ENCODE measurements at regions not wholly inside any gene's neighbourhood (a gene's known extent, or its start where the extent isn't known, plus 50 kb on each side); places are given as distances from the start of the nearest gene placed in this dataset.
"Not testable (repeated sequence)": the region's sequence is repeated elsewhere in the genome, so short reads cannot be mapped to it uniquely, and the experiment has no call there.

DNA sequence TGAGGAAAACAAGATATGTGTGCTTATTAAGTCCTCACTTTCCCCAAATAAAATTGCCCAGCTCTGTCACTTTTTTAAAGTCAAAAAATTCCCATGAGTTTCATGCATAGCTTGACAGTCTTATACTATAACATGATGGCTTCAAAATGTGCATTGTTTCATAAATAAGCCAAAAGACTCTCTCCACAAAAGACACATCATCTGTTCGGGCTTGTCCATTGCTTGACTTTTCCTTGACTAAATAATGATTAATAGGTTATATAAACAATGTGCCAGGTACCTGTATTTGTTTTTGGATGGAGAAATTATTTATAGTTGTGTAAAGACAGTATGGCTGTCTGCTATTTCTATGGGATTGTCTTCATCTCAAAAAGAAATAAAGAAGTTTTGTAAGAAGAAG is 329.2 kb upstream of the KLF3 start:
- H3K36me3 ChIP-seq (ENCODE audit: control insufficient read depth, insufficient read depth, low read length) = no peaks in the 10 kb centered on the region
- H3K4me1 ChIP-seq (ENCODE audit: control insufficient read depth, insufficient read depth, low read length) = no peaks in the 10 kb centered on the region
- H3K27me3 ChIP-seq (ENCODE audit: control insufficient read depth, insufficient read depth, low read length) = no peaks in the 10 kb centered on the region
- peaks cover 18% of the 10 kb centered on the region for H3K9me3 ChIP-seq (ENCODE audit: control insufficient read depth, insufficient read depth, low read depth, low read length)
- no peak overlapping the region for H3K27ac ChIP-seq (ENCODE audit: low read depth, low read length)
- H3K4me3 ChIP-seq (ENCODE audit: low read depth, low read length) = no peak overlapping the region
- H3K9ac ChIP-seq (ENCODE audit: low read length) = no peak overlapping the region

DNA sequence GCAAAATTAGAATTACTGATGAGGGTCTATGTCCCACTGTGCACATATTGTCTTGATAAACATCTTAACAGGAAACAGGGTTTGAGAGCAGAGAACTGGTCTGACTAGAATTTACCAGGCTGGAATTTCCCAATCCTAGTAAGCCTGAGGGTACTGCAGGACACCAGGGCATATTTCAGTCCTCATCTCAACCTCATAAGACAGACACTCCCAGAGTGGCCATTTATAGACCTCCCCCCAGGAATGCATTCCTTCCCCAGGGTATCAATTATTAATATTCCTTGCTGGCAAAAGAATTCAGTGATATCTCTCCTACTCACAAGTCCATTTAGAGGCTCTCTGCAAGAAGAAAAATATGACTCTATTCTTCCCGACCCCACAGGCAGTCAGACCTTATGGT is 325.1 kb upstream of the KLF3 start:
- H3K27ac ChIP-seq (ENCODE audit: low read depth, low read length); H3K9ac ChIP-seq (ENCODE audit: low read length); H3K4me1 ChIP-seq (ENCODE audit: control insufficient read depth, insufficient read depth, low read length); H3K27me3 ChIP-seq (ENCODE audit: control insufficient read depth, insufficient read depth, low read length); H3K36me3 ChIP-seq (ENCODE audit: control insufficient read depth, insufficient read depth, low read length); H3K4me3 ChIP-seq (ENCODE audit: low read depth, low read length): not testable (repeated sequence)
- peaks cover 18% of the 10 kb centered on the region for H3K9me3 ChIP-seq (ENCODE audit: control insufficient read depth, insufficient read depth, low read depth, low read length)

DNA sequence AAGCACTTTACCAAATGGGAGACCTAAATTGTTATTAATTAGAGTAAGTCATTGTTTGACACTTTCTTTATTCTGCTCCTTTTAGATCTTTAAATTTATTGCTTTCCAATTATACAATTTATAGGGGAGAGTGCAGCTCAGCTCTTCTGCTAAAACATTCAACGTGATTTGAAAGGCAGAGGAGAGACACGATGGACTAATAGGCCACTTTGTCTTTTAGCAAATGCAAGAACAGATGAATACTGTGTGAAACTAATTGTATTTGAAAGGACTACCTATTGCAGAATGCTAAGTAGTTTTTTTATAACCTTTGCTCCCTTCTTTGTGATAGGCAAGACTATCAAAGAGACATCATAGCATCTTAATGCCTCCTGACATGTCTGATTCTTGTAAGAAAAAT is 320.4 kb upstream of the KLF3 start:
- Histone ChIP-seq H3K9ac (ENCODE audit: low read length) (no peak overlapping the region), H3K27ac (ENCODE audit: low read depth, low read length) (no peak overlapping the region), H3K36me3 (ENCODE audit: control insufficient read depth, insufficient read depth, low read length) (no peaks in the 10 kb centered on the region), H3K9me3 (ENCODE audit: control insufficient read depth, insufficient read depth, low read depth, low read length) (peaks cover 20% of the 10 kb centered on the region), H3K4me1 (ENCODE audit: control insufficient read depth, insufficient read depth, low read length) (no peaks in the 10 kb centered on the region), H3K4me3 (ENCODE audit: low read depth, low read length) (no peak overlapping the region), H3K27me3 (ENCODE audit: control insufficient read depth, insufficient read depth, low read length) (no peaks in the 10 kb centered on the region)

DNA sequence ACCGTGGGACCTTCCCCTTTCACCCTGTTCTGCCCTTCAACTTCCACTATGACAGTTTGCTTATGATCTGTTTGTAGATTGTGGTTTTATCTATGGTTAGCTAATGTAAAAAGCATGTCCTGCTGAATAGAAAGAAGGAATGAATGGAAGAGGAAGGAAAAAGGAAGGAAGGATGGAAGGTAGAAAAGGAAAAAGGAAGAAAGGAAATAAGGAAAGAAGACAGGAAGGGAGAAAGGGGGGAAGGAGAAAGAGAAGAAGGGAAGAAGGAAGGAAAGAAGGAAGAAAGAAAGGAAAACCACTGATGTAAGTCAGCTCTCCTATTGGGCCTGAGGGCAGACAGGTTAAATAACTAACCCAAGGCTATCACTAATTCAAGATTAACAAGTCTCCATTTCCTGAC is 319.1 kb upstream of the KLF3 start:
- no peak overlapping the region for H3K4me3 ChIP-seq (ENCODE audit: low read depth, low read length)
- H3K4me1 ChIP-seq (ENCODE audit: control insufficient read depth, insufficient read depth, low read length) = no peaks in the 10 kb centered on the region
- H3K27me3 ChIP-seq (ENCODE audit: control insufficient read depth, insufficient read depth, low read length) = no peaks in the 10 kb centered on the region
- no peaks in the 10 kb centered on the region for H3K36me3 ChIP-seq (ENCODE audit: control insufficient read depth, insufficient read depth, low read length)
- no peak overlapping the region for H3K27ac ChIP-seq (ENCODE audit: low read depth, low read length)
- H3K9ac ChIP-seq (ENCODE audit: low read length) = no peak overlapping the region
- H3K9me3 ChIP-seq (ENCODE audit: control insufficient read depth, insufficient read depth, low read depth, low read length) = peaks cover 15% of the 10 kb centered on the region

DNA sequence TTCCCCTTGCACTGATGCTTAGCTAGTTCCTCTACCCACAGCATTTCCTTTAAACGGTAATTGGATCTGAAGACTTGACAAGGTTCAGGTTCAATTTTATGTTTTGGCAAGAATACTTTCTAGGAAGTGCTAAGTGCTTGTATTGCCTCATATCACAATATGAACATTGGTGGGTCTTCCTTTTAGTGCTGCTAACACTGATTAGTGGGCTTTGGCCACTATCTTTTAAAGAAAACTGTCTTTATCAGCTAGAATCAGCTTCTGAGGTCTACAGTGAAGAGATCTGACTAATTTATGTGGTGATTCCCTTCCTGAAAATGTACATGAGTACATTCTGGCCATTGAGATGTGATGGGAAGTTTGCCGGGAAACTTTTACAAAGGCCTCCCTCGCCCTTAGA is 316.7 kb upstream of the KLF3 start:
- Histone ChIP-seq H3K27me3 (ENCODE audit: control insufficient read depth, insufficient read depth, low read length) (no peaks in the 10 kb centered on the region), H3K4me3 (ENCODE audit: low read depth, low read length) (no peak overlapping the region), H3K27ac (ENCODE audit: low read depth, low read length) (no peak overlapping the region), H3K9me3 (ENCODE audit: control insufficient read depth, insufficient read depth, low read depth, low read length) (peaks cover 15% of the 10 kb centered on the region), H3K4me1 (ENCODE audit: control insufficient read depth, insufficient read depth, low read length) (no peaks in the 10 kb centered on the region), H3K36me3 (ENCODE audit: control insufficient read depth, insufficient read depth, low read length) (no peaks in the 10 kb centered on the region), H3K9ac (ENCODE audit: low read length) (no peak overlapping the region)

DNA sequence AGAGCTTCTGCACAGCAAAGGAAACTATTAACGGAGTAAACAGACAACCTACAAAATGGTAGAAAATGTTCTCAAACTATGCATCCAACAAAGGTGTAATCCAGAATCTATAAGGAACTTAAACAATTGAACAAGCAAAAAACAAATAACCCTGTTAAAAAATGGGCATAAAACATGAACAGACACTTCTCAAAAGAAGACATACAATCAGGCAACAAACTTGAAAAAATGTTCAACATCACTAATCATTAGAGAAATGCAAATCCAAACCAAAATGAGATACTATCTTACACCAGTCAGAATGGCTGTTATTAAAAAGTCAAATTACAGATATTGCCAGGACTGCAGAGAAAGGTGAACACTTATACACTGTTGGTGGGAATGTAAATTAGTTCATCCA is 309.6 kb upstream of the KLF3 start:
- Histone ChIP-seq H3K4me3 (ENCODE audit: low read depth, low read length) (no peak overlapping the region), H3K27ac (ENCODE audit: low read depth, low read length) (no peak overlapping the region), H3K36me3 (ENCODE audit: control insufficient read depth, insufficient read depth, low read length) (no peaks in the 10 kb centered on the region), H3K9ac (ENCODE audit: low read length) (no peak overlapping the region), H3K27me3 (ENCODE audit: control insufficient read depth, insufficient read depth, low read length) (no peaks in the 10 kb centered on the region), H3K9me3 (ENCODE audit: control insufficient read depth, insufficient read depth, low read depth, low read length) (0 out of 2 replicates have a peak, but pooled peaks cover 4% of the 10 kb centered on the region), H3K4me1 (ENCODE audit: control insufficient read depth, insufficient read depth, low read length) (no peaks in the 10 kb centered on the region)

DNA sequence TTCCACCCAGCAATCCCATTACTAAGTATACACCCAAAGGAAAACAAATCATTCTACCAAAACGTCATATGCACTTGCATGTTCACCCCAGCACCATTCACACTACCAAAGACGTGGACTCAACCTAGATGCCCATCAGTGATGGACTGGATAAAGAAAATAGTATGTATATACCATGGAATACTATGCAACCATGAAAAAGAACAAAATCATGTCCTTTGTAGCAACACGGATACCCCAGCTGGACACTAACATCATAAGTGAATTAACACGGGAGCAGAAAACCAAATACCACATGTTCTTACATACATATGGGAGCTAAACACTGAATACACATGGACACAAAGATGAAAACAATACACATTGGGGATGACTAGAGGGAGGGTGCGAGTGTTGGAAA is 309.1 kb upstream of the KLF3 start:
- H3K9ac ChIP-seq (ENCODE audit: low read length) = no peak overlapping the region
- H3K4me1 ChIP-seq (ENCODE audit: control insufficient read depth, insufficient read depth, low read length) = no peaks in the 10 kb centered on the region
- no peak overlapping the region for H3K27ac ChIP-seq (ENCODE audit: low read depth, low read length)

DNA sequence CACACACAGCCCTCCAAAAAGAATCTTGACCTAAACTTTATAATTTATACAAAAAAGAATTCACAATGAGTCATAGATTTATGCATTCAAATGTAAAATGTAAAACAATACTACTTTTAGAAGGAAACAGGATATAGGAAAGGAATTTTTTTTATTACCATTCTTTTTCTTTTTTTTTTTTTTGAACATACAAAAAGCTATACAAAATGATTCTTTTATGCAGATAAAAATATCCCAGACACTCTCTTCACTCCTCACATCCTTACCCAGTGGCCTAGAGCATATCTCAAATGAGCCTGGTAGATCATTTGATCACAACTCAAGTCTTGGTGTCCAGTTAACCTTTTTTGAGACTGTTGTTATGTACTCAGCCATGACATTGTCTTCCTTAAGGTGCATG is 307.3 kb upstream of the KLF3 start:
- Histone ChIP-seq H3K27ac (ENCODE audit: low read depth, low read length) (no peak overlapping the region), H3K9ac (ENCODE audit: low read length) (no peak overlapping the region), H3K4me3 (ENCODE audit: low read depth, low read length) (no peak overlapping the region), H3K9me3 (ENCODE audit: control insufficient read depth, insufficient read depth, low read depth, low read length) (0 out of 2 replicates have a peak, but pooled peaks cover 4% of the 10 kb centered on the region), H3K27me3 (ENCODE audit: control insufficient read depth, insufficient read depth, low read length) (no peaks in the 10 kb centered on the region), H3K36me3 (ENCODE audit: control insufficient read depth, insufficient read depth, low read length) (no peaks in the 10 kb centered on the region), H3K4me1 (ENCODE audit: control insufficient read depth, insufficient read depth, low read length) (no peaks in the 10 kb centered on the region)

More for the DNA sequence above, 309.1 kb upstream of the KLF3 start:
- Histone ChIP-seq H3K9me3 (ENCODE audit: control insufficient read depth, insufficient read depth, low read depth, low read length) (0 out of 2 replicates have a peak, but pooled peaks cover 4% of the 10 kb centered on the region), H3K4me3 (ENCODE audit: low read depth, low read length) (no peak overlapping the region), H3K27me3 (ENCODE audit: control insufficient read depth, insufficient read depth, low read length) (no peaks in the 10 kb centered on the region), H3K36me3 (ENCODE audit: control insufficient read depth, insufficient read depth, low read length) (no peaks in the 10 kb centered on the region)

DNA sequence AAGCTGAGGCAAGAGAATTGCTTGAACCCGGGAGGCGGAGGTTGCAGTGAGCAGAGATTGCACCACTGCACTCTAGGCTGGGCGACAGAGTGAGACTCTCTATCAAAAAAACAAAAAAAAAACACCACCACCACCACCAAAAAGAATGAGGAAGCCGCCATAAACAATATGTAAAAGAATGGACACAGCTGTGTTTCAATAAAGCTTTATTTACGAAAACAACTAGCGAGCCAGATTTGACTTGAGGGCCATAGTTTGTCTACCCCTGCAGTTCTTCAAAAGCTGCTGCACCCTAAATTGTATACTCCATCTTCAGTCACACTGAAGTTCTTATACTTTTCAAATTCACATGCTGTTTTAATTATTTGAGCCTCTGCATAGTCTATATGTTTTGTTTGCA is 306.5 kb upstream of the KLF3 start:
- H3K4me3 ChIP-seq (ENCODE audit: low read depth, low read length) = no peak overlapping the region

DNA sequence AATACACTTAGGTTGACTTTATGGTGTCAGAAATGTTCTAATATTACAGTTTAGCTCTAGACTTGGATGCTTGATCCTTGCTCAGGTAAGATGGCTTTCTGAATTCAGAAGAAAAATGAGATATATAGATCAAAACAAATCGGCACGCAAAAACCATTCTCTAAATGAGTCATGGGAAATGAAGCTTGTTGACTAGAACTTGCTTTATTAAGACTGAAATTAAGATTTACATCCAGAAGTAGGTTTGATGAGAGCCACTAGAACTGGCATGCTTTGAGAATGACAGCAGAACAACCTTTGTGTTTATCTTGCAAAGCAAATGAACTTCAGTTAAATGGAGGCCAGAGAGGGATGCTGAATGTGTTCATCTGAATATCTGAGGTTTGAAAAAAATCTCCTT is 304.9 kb upstream of the KLF3 start:
- Histone ChIP-seq H3K9me3 (ENCODE audit: control insufficient read depth, insufficient read depth, low read depth, low read length) (0 out of 2 replicates have a peak, but pooled peaks cover 4% of the 10 kb centered on the region), H3K27ac (ENCODE audit: low read depth, low read length) (no peak overlapping the region), H3K27me3 (ENCODE audit: control insufficient read depth, insufficient read depth, low read length) (no peaks in the 10 kb centered on the region), H3K36me3 (ENCODE audit: control insufficient read depth, insufficient read depth, low read length) (no peaks in the 10 kb centered on the region), H3K9ac (ENCODE audit: low read length) (no peak overlapping the region), H3K4me3 (ENCODE audit: low read depth, low read length) (no peak overlapping the region), H3K4me1 (ENCODE audit: control insufficient read depth, insufficient read depth, low read length) (no peaks in the 10 kb centered on the region)

More for the DNA sequence above, 306.5 kb upstream of the KLF3 start:
- Histone ChIP-seq H3K9ac (ENCODE audit: low read length) (no peak overlapping the region), H3K27me3 (ENCODE audit: control insufficient read depth, insufficient read depth, low read length) (no peaks in the 10 kb centered on the region), H3K9me3 (ENCODE audit: control insufficient read depth, insufficient read depth, low read depth, low read length) (0 out of 2 replicates have a peak, but pooled peaks cover 4% of the 10 kb centered on the region), H3K4me1 (ENCODE audit: control insufficient read depth, insufficient read depth, low read length) (no peaks in the 10 kb centered on the region), H3K27ac (ENCODE audit: low read depth, low read length) (no peak overlapping the region), H3K36me3 (ENCODE audit: control insufficient read depth, insufficient read depth, low read length) (no peaks in the 10 kb centered on the region)

DNA sequence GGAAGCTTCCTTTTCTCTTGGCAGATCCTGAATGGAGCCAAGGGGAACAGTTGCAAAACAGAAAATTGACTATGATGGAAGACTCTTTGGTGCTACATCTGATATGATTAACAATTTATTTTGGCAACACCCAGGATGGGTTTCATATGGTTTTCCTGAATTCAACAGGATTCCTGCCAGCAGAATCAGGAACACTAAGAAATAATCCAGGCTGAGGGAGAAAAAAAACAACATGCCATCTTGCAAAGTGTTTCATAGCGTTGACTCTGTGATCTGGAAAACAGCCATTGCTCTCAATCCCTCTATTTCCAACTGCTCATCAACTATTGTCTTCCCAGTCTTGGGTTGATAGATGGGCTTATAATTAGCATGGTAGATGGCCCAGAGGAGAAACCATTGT is 303.8 kb upstream of the KLF3 start:
- Histone ChIP-seq H3K4me1 (ENCODE audit: control insufficient read depth, insufficient read depth, low read length) (no peaks in the 10 kb centered on the region), H3K27ac (ENCODE audit: low read depth, low read length) (no peak overlapping the region), H3K9ac (ENCODE audit: low read length) (no peak overlapping the region), H3K27me3 (ENCODE audit: control insufficient read depth, insufficient read depth, low read length) (no peaks in the 10 kb centered on the region), H3K9me3 (ENCODE audit: control insufficient read depth, insufficient read depth, low read depth, low read length) (no peaks in the 10 kb centered on the region), H3K36me3 (ENCODE audit: control insufficient read depth, insufficient read depth, low read length) (no peaks in the 10 kb centered on the region), H3K4me3 (ENCODE audit: low read depth, low read length) (no peak overlapping the region)

DNA sequence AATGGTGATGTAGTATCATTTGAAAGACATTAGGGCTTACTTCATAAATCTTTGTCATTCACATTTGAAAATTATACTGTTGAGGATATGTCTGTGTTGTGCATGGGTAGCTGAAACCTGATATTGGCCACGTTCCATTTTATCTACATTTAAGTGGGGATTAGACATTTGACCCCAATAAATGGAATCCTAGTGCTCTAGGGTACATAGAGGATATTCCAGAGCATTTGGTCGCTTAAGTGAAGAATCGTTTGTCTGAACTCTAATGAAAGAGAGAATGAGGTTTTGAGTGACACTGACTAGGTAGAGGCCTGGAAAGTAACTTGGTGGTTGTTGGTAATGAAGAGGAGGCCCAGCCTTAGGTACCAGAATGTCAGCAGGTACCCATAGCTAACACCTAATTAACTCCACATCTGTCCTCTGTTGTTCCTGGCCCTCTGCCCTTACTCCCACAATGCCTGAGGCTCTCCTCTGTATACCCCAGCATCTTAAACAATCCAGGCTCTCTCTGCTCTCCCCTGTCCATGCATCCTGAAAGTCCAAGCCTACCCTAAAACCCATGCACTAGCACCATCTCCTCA is 299.5 kb upstream of the KLF3 start:
- H3K27me3 ChIP-seq (ENCODE audit: control insufficient read depth, insufficient read depth, low read length) = no peaks in the 10 kb centered on the region
- H3K9ac ChIP-seq (ENCODE audit: low read length) = no peak overlapping the region
- no peaks in the 10 kb centered on the region for H3K36me3 ChIP-seq (ENCODE audit: control insufficient read depth, insufficient read depth, low read length)
- H3K27ac ChIP-seq (ENCODE audit: low read depth, low read length) = no peak overlapping the region
- H3K4me1 ChIP-seq (ENCODE audit: control insufficient read depth, insufficient read depth, low read length) = no peaks in the 10 kb centered on the region
- no peaks in the 10 kb centered on the region for H3K9me3 ChIP-seq (ENCODE audit: control insufficient read depth, insufficient read depth, low read depth, low read length)
- H3K4me3 ChIP-seq (ENCODE audit: low read depth, low read length) = no peak overlapping the region

Measured in HUES6 (cell line).